ENCODE measurements at regions not wholly inside any gene's neighbourhood (a gene's known extent, or its start where the extent isn't known, plus 50 kb on each side); places are given as distances from the start of the nearest gene placed in this dataset.

- no peak overlapping the region for H3K9ac ChIP-seq (ENCODE audit: low read length)
- H3K27ac ChIP-seq (ENCODE audit: low read depth, low read length, poor library complexity, severe bottlenecking): no peak overlapping the region
- no peak for TF ChIP-seq EZH2 (IDR thresholded peaks at IDR 0.05; ENCODE audit: borderline replicate concordance, low read length)
- no peak for TF ChIP-seq CTCF (IDR thresholded peaks at IDR 0.05; ENCODE audit: low read length)
- H3F3A ChIP-seq (ENCODE audit: insufficient read depth, low read length): no peaks in the 10 kb centered on the region
- H2AFZ ChIP-seq (ENCODE audit: low read length): no peak overlapping the region
- H3K4me3 ChIP-seq (ENCODE audit: low read depth, low read length, poor library complexity, severe bottlenecking): no peak overlapping the region
- no peaks in the 10 kb centered on the region for H3K4me1 ChIP-seq (ENCODE audit: insufficient read depth, low read length, severe bottlenecking)
- H3K79me2 ChIP-seq (ENCODE audit: insufficient read depth, low read length): no peaks in the 10 kb centered on the region
- no peaks in the 10 kb centered on the region for H3K9me2 ChIP-seq (ENCODE audit: low read depth, low read length)
- no peaks in the 10 kb centered on the region for H3K36me3 ChIP-seq (ENCODE audit: insufficient read depth, low read length)
- no peak overlapping the region for H3K4me2 ChIP-seq (ENCODE audit: low read length)
- no peaks in the 10 kb centered on the region for H3K27me3 ChIP-seq (ENCODE audit: insufficient read depth, low read length)
- H3K9me3 ChIP-seq (ENCODE audit: low read length): no peaks in the 10 kb centered on the region
- no peaks in the 10 kb centered on the region for H4K20me1 ChIP-seq (ENCODE audit: insufficient read depth, low read length)
Observed at GRCh38 chr1:112255080-112255479, 140.9 kb upstream of the CTTNBP2NL start.

- Histone ChIP-seq H3K4me2 (ENCODE audit: low read length) (no peak overlapping the region), H3K4me1 (ENCODE audit: insufficient read depth, low read length, severe bottlenecking) (no peaks in the 10 kb centered on the region), H3K79me2 (ENCODE audit: insufficient read depth, low read length) (no peaks in the 10 kb centered on the region), H2AFZ (ENCODE audit: low read length) (no peak overlapping the region), H3K27me3 (ENCODE audit: insufficient read depth, low read length) (no peaks in the 10 kb centered on the region), H3K4me3 (ENCODE audit: low read depth, low read length, poor library complexity, severe bottlenecking) (no peak overlapping the region), H3K27ac (ENCODE audit: low read depth, low read length, poor library complexity, severe bottlenecking) (no peak overlapping the region), H3K9ac (ENCODE audit: low read length) (no peak overlapping the region), H3K9me3 (ENCODE audit: low read length) (no peaks in the 10 kb centered on the region), H4K20me1 (ENCODE audit: insufficient read depth, low read length) (no peaks in the 10 kb centered on the region), H3K9me2 (ENCODE audit: low read depth, low read length) (no peaks in the 10 kb centered on the region), H3F3A (ENCODE audit: insufficient read depth, low read length) (no peaks in the 10 kb centered on the region), H3K36me3 (ENCODE audit: insufficient read depth, low read length) (no peaks in the 10 kb centered on the region)
- no peak for TF ChIP-seq EZH2 (IDR thresholded peaks at IDR 0.05; ENCODE audit: borderline replicate concordance, low read length)
- TF ChIP-seq CTCF (IDR thresholded peaks at IDR 0.05; ENCODE audit: low read length): no peak
Observed at GRCh38 chr1:112256411-112256810, 139.6 kb upstream of the CTTNBP2NL start.

GRCh38 chr1:112257043-112257835, 138.8 kb upstream of the CTTNBP2NL start:
- Histone ChIP-seq H3K9ac (ENCODE audit: low read length) (no peak overlapping the region), H3F3A (ENCODE audit: insufficient read depth, low read length) (no peaks in the 10 kb centered on the region), H3K4me1 (ENCODE audit: insufficient read depth, low read length, severe bottlenecking) (no peaks in the 10 kb centered on the region), H2AFZ (ENCODE audit: low read length) (no peak overlapping the region), H3K4me2 (ENCODE audit: low read length) (no peak overlapping the region), H3K27ac (ENCODE audit: low read depth, low read length, poor library complexity, severe bottlenecking) (no peak overlapping the region), H3K36me3 (ENCODE audit: insufficient read depth, low read length) (no peaks in the 10 kb centered on the region), H3K27me3 (ENCODE audit: insufficient read depth, low read length) (no peaks in the 10 kb centered on the region), H3K9me2 (ENCODE audit: low read depth, low read length) (no peaks in the 10 kb centered on the region), H4K20me1 (ENCODE audit: insufficient read depth, low read length) (no peaks in the 10 kb centered on the region), H3K4me3 (ENCODE audit: low read depth, low read length, poor library complexity, severe bottlenecking) (no peak overlapping the region), H3K9me3 (ENCODE audit: low read length) (no peaks in the 10 kb centered on the region), H3K79me2 (ENCODE audit: insufficient read depth, low read length) (no peaks in the 10 kb centered on the region)
- TF ChIP-seq CTCF (IDR thresholded peaks at IDR 0.05; ENCODE audit: low read length) (no peak), EZH2 (IDR thresholded peaks at IDR 0.05; ENCODE audit: borderline replicate concordance, low read length) (no peak)
